ENCODE measurements at regions not wholly inside any gene's neighbourhood (a gene's known extent, or its start where the extent isn't known, plus 50 kb on each side); places are given as distances from the start of the nearest gene placed in this dataset.

DNA sequence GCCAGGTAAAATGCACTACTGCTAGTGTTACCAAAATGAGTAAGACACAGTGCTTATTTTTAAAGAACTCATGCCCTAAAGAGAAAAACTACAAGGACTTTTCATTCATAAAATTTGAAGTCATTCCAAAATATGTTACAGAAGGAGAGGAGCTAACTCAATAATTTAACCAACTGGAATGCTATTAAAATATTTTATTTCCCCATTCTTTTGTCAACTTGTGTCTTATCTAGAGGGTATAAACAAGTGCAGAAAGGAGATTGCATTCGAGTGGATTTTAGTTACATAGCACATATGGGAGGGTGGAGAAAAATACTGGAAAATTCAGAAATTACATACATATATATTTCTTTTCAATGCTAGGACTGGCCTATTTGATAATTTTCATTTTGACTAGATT lies 131.0 kb upstream of the IRS2 start:
- TF ChIP-seq, protein P1, sequence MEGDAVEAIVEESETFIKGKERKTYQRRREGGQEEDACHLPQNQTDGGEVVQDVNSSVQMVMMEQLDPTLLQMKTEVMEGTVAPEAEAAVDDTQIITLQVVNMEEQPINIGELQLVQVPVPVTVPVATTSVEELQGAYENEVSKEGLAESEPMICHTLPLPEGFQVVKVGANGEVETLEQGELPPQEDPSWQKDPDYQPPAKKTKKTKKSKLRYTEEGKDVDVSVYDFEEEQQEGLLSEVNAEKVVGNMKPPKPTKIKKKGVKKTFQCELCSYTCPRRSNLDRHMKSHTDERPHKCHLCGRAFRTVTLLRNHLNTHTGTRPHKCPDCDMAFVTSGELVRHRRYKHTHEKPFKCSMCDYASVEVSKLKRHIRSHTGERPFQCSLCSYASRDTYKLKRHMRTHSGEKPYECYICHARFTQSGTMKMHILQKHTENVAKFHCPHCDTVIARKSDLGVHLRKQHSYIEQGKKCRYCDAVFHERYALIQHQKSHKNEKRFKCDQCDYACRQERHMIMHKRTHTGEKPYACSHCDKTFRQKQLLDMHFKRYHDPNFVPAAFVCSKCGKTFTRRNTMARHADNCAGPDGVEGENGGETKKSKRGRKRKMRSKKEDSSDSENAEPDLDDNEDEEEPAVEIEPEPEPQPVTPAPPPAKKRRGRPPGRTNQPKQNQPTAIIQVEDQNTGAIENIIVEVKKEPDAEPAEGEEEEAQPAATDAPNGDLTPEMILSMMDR (IDR thresholded peaks at IDR 0.05): no peak
- TF ChIP-seq POLR2AphosphoS5 (IDR thresholded peaks at IDR 0.05): no peak
- TF ChIP-seq POLR2A (IDR thresholded peaks at IDR 0.05): no peak
